ENCODE measurements at regions not wholly inside any gene's neighbourhood (a gene's known extent, or its start where the extent isn't known, plus 50 kb on each side); places are given as distances from the start of the nearest gene placed in this dataset.

DNA sequence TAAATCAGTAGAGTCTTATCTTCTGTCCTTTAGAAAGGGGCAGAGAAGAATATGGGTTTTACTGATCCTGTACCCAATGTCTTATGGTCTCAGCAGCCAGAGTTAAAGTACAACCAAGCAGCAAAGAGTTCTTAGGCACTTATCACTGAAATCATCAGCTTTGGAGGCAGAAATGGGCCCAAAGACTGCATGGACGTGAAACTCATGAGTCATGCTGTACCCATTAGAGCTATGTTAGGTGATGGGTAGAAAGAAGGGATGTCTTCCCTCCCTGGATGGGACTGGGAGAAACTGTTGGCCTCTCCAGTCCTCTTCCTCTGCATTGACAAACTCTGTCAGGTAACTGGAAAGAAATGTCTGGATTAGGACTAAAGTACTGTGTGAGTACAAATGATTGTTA, 63.4 kb downstream of the EOMES start (continued):
- TF ChIP-seq, protein P1, sequence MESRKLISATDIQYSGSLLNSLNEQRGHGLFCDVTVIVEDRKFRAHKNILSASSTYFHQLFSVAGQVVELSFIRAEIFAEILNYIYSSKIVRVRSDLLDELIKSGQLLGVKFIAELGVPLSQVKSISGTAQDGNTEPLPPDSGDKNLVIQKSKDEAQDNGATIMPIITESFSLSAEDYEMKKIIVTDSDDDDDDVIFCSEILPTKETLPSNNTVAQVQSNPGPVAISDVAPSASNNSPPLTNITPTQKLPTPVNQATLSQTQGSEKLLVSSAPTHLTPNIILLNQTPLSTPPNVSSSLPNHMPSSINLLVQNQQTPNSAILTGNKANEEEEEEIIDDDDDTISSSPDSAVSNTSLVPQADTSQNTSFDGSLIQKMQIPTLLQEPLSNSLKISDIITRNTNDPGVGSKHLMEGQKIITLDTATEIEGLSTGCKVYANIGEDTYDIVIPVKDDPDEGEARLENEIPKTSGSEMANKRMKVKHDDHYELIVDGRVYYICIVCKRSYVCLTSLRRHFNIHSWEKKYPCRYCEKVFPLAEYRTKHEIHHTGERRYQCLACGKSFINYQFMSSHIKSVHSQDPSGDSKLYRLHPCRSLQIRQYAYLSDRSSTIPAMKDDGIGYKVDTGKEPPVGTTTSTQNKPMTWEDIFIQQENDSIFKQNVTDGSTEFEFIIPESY (IDR thresholded peaks at IDR 0.05): no peak
- TF ChIP-seq NR2F2 (IDR thresholded peaks at IDR 0.05): no peak

DNA sequence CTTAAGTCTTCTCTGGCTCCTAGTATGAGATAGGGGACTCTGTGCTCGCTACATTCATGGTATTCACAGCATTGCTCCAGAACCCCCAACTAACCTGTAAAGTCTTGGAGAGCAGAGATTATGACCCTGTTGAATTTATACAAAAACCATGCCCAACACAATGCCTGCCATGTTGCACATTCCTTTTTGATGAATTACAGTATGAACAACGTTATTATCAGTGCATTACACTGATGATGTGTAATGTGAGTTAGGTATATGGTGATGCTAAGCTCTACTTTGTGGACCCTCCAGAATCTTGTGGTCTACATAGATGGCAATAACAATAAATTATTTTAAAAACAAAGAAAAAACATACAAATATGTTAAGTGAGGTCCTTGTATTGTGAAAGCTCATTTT, 64.3 kb downstream of the EOMES start:
- no peak for DNase-seq (ENCODE audit: low spot score)
- no peak overlapping the region for H3K4me3 ChIP-seq (ENCODE audit: low read depth in 1 of 3, low read length in 3 of 3)
- H3K27ac ChIP-seq (ENCODE audit: low read depth in 1 of 2, low read length in 2 of 2): no peak overlapping the region
- H3K9ac ChIP-seq (ENCODE audit: low read depth in 1 of 2, low read length in 2 of 2): no peak overlapping the region
- TF ChIP-seq TAF1 (conservative IDR thresholded peaks at IDR 0.05): no peak
- TF ChIP-seq, protein P2, sequence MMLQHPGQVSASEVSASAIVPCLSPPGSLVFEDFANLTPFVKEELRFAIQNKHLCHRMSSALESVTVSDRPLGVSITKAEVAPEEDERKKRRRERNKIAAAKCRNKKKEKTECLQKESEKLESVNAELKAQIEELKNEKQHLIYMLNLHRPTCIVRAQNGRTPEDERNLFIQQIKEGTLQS (IDR thresholded peaks at IDR 0.05): no peak
- TF ChIP-seq, protein P3, sequence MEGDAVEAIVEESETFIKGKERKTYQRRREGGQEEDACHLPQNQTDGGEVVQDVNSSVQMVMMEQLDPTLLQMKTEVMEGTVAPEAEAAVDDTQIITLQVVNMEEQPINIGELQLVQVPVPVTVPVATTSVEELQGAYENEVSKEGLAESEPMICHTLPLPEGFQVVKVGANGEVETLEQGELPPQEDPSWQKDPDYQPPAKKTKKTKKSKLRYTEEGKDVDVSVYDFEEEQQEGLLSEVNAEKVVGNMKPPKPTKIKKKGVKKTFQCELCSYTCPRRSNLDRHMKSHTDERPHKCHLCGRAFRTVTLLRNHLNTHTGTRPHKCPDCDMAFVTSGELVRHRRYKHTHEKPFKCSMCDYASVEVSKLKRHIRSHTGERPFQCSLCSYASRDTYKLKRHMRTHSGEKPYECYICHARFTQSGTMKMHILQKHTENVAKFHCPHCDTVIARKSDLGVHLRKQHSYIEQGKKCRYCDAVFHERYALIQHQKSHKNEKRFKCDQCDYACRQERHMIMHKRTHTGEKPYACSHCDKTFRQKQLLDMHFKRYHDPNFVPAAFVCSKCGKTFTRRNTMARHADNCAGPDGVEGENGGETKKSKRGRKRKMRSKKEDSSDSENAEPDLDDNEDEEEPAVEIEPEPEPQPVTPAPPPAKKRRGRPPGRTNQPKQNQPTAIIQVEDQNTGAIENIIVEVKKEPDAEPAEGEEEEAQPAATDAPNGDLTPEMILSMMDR (IDR thresholded peaks at IDR 0.05; ENCODE audit: low read depth, low read length, missing input control): no peak
- no peak for TF ChIP-seq FOXA2 (IDR thresholded peaks at IDR 0.05)
- TF ChIP-seq, protein P1 (IDR thresholded peaks at IDR 0.05): no peak
- no peak for TF ChIP-seq SP1 (IDR thresholded peaks at IDR 0.05)
- TF ChIP-seq, protein P4, sequence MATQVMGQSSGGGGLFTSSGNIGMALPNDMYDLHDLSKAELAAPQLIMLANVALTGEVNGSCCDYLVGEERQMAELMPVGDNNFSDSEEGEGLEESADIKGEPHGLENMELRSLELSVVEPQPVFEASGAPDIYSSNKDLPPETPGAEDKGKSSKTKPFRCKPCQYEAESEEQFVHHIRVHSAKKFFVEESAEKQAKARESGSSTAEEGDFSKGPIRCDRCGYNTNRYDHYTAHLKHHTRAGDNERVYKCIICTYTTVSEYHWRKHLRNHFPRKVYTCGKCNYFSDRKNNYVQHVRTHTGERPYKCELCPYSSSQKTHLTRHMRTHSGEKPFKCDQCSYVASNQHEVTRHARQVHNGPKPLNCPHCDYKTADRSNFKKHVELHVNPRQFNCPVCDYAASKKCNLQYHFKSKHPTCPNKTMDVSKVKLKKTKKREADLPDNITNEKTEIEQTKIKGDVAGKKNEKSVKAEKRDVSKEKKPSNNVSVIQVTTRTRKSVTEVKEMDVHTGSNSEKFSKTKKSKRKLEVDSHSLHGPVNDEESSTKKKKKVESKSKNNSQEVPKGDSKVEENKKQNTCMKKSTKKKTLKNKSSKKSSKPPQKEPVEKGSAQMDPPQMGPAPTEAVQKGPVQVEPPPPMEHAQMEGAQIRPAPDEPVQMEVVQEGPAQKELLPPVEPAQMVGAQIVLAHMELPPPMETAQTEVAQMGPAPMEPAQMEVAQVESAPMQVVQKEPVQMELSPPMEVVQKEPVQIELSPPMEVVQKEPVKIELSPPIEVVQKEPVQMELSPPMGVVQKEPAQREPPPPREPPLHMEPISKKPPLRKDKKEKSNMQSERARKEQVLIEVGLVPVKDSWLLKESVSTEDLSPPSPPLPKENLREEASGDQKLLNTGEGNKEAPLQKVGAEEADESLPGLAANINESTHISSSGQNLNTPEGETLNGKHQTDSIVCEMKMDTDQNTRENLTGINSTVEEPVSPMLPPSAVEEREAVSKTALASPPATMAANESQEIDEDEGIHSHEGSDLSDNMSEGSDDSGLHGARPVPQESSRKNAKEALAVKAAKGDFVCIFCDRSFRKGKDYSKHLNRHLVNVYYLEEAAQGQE (IDR thresholded peaks at IDR 0.05): no peak
- no peak for TF ChIP-seq NR2F2 (IDR thresholded peaks at IDR 0.05)
- TF ChIP-seq JUND (IDR thresholded peaks at IDR 0.05): no peak
- no peak for TF ChIP-seq RXRA (IDR thresholded peaks at IDR 0.05)
- no peak for TF ChIP-seq HNF4A (conservative IDR thresholded peaks at IDR 0.05)
- TF ChIP-seq HNF4G (IDR thresholded peaks at IDR 0.05): no peak
- TF ChIP-seq RAD21 (IDR thresholded peaks at IDR 0.05): no peak
- no peak for TF ChIP-seq YY1 (IDR thresholded peaks at IDR 0.05)
- TF ChIP-seq, protein P5, sequence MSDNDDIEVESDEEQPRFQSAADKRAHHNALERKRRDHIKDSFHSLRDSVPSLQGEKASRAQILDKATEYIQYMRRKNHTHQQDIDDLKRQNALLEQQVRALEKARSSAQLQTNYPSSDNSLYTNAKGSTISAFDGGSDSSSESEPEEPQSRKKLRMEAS (IDR thresholded peaks at IDR 0.05): no peak
- TF ChIP-seq GABPA (IDR thresholded peaks at IDR 0.05 in 1 of 2, conservative IDR thresholded peaks at IDR 0.05 in 1 of 2): no peak
- no peak for TF ChIP-seq EGR1 (IDR thresholded peaks at IDR 0.05; ENCODE audit: low read depth in 2 of 2)
- TF ChIP-seq FOXA1 (IDR thresholded peaks at IDR 0.05): no peak
- no peaks in the 10 kb centered on the region for H3K27me3 ChIP-seq (ENCODE audit: control insufficient read depth in 4 of 4, insufficient read depth in 4 of 4, low read length in 3 of 4)
- no peaks in the 10 kb centered on the region for H3K36me3 ChIP-seq (ENCODE audit: control insufficient read depth in 4 of 4, insufficient read depth in 3 of 4, low read depth in 1 of 4, low read length in 3 of 4)
- 88% methylated on average over 2 of the region's 2 CpGs for WGBS
- H3K9me3 ChIP-seq (ENCODE audit: control insufficient read depth in 4 of 4, low read length in 3 of 4): no peaks in the 10 kb centered on the region
- H3K4me1 ChIP-seq (ENCODE audit: control insufficient read depth in 4 of 4, insufficient read depth in 4 of 4, low read length in 3 of 4): no peaks in the 10 kb centered on the region

Measured in liver (tissue), 8 donors.